HEK293T (cell line): ENCODE measurements at regions not wholly inside any gene's neighbourhood (a gene's known extent, or its start where the extent isn't known, plus 50 kb on each side); places are given as distances from the start of the nearest gene placed in this dataset.

Source experiments
- CTCF ChIA-PET: fragments of 350-600 bp; formaldehyde crosslinking; extraction: SDS; loops from one replicate; lab custom pipeline; 2021; ENCODE audit warnings: antibody characterized with exemption, inconsistent platforms; lab: Yijun Ruan, JAX
- POLR2A ChIA-PET: fragments of 350-600 bp; formaldehyde crosslinking; extraction: SDS; loops from one replicate; lab custom pipeline; 2020; ENCODE audit warnings: antibody characterized with exemption, inconsistent platforms; lab: Yijun Ruan, JAX
- DNase-seq: peaks from one replicate; pipeline ENCODE4 v3.0.0; 2012; ENCODE audit warnings: mixed read lengths; ENCODE audit errors: extremely low spot score
- ARNT ChIP-seq: fragments of 450-650 bp; IDR thresholded peaks from 2 replicates; pipeline ENCODE4 v1.6.1; 2017; ENCODE audit warnings: mild to moderate bottlenecking
- BHLHE40 ChIP-seq: fragments of 450-650 bp; IDR thresholded peaks from 2 replicates; pipeline ENCODE4 v1.6.1; 2016; ENCODE audit warnings: mild to moderate bottlenecking, moderate library complexity, borderline replicate concordance
- CTBP1 ChIP-seq: fragments of 450-650 bp; IDR thresholded peaks from 2 replicates; pipeline ENCODE4 v1.6.1; 2016; ENCODE audit warnings: borderline replicate concordance
- ELF4 ChIP-seq: fragments of 450-650 bp; IDR thresholded peaks from 2 replicates; pipeline ENCODE4 v1.6.1; 2017; ENCODE audit warnings: antibody characterized with exemption
- FOXA1 ChIP-seq: fragments of 450-650 bp; IDR thresholded peaks from 2 replicates; pipeline ENCODE4 v1.6.1; 2016; ENCODE audit warnings: mild to moderate bottlenecking
- FOXK2 ChIP-seq: fragments of 450-650 bp; IDR thresholded peaks from 2 replicates; pipeline ENCODE4 v1.6.1; 2016; ENCODE audit warnings: mild to moderate bottlenecking
- FOXM1 ChIP-seq: fragments of 450-650 bp; IDR thresholded peaks from 2 replicates; pipeline ENCODE4 v1.6.1; 2017; ENCODE audit warnings: mild to moderate bottlenecking, borderline replicate concordance
- HDGF ChIP-seq: fragments of 450-650 bp; IDR thresholded peaks from 2 replicates; pipeline ENCODE4 v1.6.1; 2017; ENCODE audit warnings: antibody characterized with exemption, borderline replicate concordance
- L3MBTL2 ChIP-seq: fragments of 450-650 bp; conservative IDR thresholded peaks from 2 replicates; pipeline ENCODE4 v1.6.1; 2016; ENCODE audit warnings: mild to moderate bottlenecking
- LEF1 ChIP-seq: fragments of 450-650 bp; IDR thresholded peaks from 2 replicates; pipeline ENCODE4 v1.6.1; 2017; ENCODE audit warnings: mild to moderate bottlenecking, borderline replicate concordance
- NFRKB ChIP-seq: fragments of 450-650 bp; IDR thresholded peaks from 2 replicates; pipeline ENCODE4 v1.6.1; 2016; ENCODE audit warnings: mild to moderate bottlenecking, moderate library complexity
- PKNOX1 ChIP-seq: fragments of 450-650 bp; IDR thresholded peaks from 2 replicates; pipeline ENCODE4 v1.6.1; 2016
- SP1 ChIP-seq: fragments of 450-650 bp; IDR thresholded peaks from 2 replicates; pipeline ENCODE4 v1.6.1; 2017
- SUZ12 ChIP-seq: fragments of 450-650 bp; IDR thresholded peaks from 2 replicates; pipeline ENCODE4 v1.6.1; 2016; ENCODE audit warnings: mild to moderate bottlenecking
- TARDBP ChIP-seq: fragments of 450-650 bp; IDR thresholded peaks from 2 replicates; pipeline ENCODE4 v1.6.1; 2016
- ZNF384 ChIP-seq: fragments of 450-650 bp; IDR thresholded peaks from 2 replicates; pipeline ENCODE4 v1.6.1; 2016

GRCh38 chr6:115004204-115004603, 661.4 kb upstream of the HS3ST5 start:
- DNase-seq: no peak
- ChIA-PET CTCF (no interaction called here), POLR2A (no interaction called here)
- TF ChIP-seq FOXA1 (no peak), BHLHE40 (no peak)

GRCh38 chr6:115001731-115002350, 659.0 kb upstream of the HS3ST5 start:
- no peak for DNase-seq
- TF ChIP-seq FOXA1: no peak
- TF ChIP-seq HDGF: no peak
- no peak for TF ChIP-seq LEF1
- TF ChIP-seq ELF4: no peak
- TF ChIP-seq FOXK2: no peak
- no peak for TF ChIP-seq SUZ12
- TF ChIP-seq PKNOX1: no peak
- no peak for TF ChIP-seq CTBP1
- TF ChIP-seq L3MBTL2: no peak
- TF ChIP-seq SP1: no peak
- TF ChIP-seq ZNF384: no peak
- TF ChIP-seq NFRKB: no peak
- no peak for TF ChIP-seq ARNT
- TF ChIP-seq BHLHE40: no peak
- TF ChIP-seq FOXM1: no peak
- TF ChIP-seq TARDBP: no peak
- POLR2A ChIA-PET: no interaction called here
- CTCF ChIA-PET: no interaction called here

- POLR2A ChIA-PET: no interaction called here
- CTCF ChIA-PET: no interaction called here
- TF ChIP-seq FOXM1 (no peak), CTBP1 (no peak), NFRKB (no peak), BHLHE40 (no peak), HDGF (no peak), SP1 (no peak), ZNF384 (no peak), PKNOX1 (no peak), L3MBTL2 (no peak)
- DNase-seq: no peak
Observed at GRCh38 chr6:115000736-115001135, 657.9 kb upstream of the HS3ST5 start.

GRCh38 chr6:114998492-114998891, 655.7 kb upstream of the HS3ST5 start:
- no peak for DNase-seq
- TF ChIP-seq CTBP1: no peak
- no peak for TF ChIP-seq ARNT
- no peak for TF ChIP-seq SUZ12
- TF ChIP-seq FOXK2: no peak
- no peak for TF ChIP-seq SP1
- no peak for TF ChIP-seq LEF1
- no peak for TF ChIP-seq ELF4
- no peak for TF ChIP-seq ZNF384
- TF ChIP-seq L3MBTL2: no peak
- no peak for TF ChIP-seq FOXA1
- TF ChIP-seq HDGF: no peak
- TF ChIP-seq TARDBP: no peak
- no peak for TF ChIP-seq PKNOX1
- no peak for TF ChIP-seq FOXM1
- TF ChIP-seq NFRKB: no peak
- TF ChIP-seq BHLHE40: no peak
- ChIA-PET POLR2A (no interaction called here), CTCF (no interaction called here)

GRCh38 chr6:114997813-114998292, 655.0 kb upstream of the HS3ST5 start:
- TF ChIP-seq NFRKB (no peak), SP1 (no peak), TARDBP (no peak), CTBP1 (no peak), BHLHE40 (no peak), HDGF (no peak), SUZ12 (no peak), LEF1 (no peak), PKNOX1 (no peak), ARNT (no peak), FOXA1 (no peak), ZNF384 (no peak), ELF4 (no peak), FOXK2 (no peak), FOXM1 (no peak), L3MBTL2 (no peak)
- ChIA-PET POLR2A (no interaction called here), CTCF (no interaction called here)
- DNase-seq: no peak
